Retinal pigment epithelial cell (primary cell): ENCODE measurements at regions not wholly inside any gene's neighbourhood (a gene's known extent, or its start where the extent isn't known, plus 50 kb on each side); places are given as distances from the start of the nearest gene placed in this dataset.

Experiments used
- DNase-seq: peaks from one replicate; pipeline ENCODE4 v3.0.0-alpha.2; 2010; ENCODE audit warnings: low read depth
- H3K4me3 ChIP-seq: 2 replicates; pipeline ENCODE4 v1.5.1; 2011; ENCODE audit warnings: mild to moderate bottlenecking, low read length, control low read depth, moderate library complexity
- TF ChIP-seq, protein P1 (sequence below): conservative IDR thresholded peaks from 2 replicates; pipeline ENCODE4 v1.5.1; 2011; ENCODE audit warnings: low read depth, low read length, control low read depth, inconsistent platforms

DNA sequence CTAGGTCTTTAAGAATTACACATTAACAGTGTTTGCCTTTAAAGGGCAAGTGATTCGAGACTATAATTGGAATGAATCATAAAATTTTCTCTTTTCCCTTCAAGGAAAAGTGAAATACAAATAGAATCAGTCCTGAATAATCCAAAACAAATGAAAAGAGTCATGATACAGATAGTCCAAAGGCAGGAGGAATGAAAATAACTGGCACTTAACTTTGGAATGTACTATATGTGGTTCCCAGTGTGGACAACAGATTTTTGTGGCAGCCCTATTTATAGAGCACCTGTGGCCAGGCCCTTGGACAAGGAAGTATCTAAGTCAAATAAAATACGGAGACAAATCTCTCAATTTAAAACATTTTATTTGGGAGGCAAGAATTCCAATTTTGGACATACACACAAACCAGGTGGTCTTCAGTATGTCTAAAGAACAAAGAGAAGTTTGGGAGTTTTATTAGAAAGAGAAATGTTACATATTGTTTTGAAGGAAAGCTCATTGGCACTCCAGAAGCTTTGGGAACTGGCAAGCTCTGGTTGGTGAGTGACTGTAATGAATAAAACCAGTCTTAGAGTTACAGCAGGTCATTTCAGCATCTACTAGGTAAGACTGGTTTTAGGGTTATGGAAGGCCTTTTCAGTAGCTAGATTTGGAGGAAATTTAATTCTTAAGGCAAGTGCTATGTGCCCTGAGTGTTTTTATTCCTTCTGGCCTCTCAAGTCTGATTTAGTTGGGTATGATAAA lies 116.0 kb upstream of the PAM start:
- DNase-seq = no peak
- H3K4me3 ChIP-seq = no peak overlapping the region
- TF ChIP-seq, protein P1, sequence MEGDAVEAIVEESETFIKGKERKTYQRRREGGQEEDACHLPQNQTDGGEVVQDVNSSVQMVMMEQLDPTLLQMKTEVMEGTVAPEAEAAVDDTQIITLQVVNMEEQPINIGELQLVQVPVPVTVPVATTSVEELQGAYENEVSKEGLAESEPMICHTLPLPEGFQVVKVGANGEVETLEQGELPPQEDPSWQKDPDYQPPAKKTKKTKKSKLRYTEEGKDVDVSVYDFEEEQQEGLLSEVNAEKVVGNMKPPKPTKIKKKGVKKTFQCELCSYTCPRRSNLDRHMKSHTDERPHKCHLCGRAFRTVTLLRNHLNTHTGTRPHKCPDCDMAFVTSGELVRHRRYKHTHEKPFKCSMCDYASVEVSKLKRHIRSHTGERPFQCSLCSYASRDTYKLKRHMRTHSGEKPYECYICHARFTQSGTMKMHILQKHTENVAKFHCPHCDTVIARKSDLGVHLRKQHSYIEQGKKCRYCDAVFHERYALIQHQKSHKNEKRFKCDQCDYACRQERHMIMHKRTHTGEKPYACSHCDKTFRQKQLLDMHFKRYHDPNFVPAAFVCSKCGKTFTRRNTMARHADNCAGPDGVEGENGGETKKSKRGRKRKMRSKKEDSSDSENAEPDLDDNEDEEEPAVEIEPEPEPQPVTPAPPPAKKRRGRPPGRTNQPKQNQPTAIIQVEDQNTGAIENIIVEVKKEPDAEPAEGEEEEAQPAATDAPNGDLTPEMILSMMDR = no peak

DNA sequence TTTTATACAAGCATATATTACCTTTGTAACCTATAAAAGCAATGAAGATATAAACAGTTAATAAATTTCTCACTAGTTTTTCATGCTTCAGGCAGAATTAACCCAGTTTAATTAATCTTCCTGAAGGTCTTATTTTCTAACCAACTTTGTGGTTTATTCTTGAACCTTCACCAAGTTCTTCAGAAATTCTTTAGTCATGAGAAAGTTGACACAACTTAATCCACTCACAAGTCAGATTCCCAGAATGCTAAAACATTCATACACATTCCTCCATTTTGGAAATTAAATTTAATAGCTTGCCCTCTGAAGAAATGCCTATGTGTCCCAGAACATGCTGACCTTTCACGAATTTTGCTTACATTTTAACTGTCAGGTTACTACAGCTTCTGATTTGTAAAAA lies 105.4 kb upstream of the PAM start:
- DNase-seq = peak; percentile 78
- H3K4me3 ChIP-seq = no peak overlapping the region
- TF ChIP-seq, protein P1 = no peak

DNA sequence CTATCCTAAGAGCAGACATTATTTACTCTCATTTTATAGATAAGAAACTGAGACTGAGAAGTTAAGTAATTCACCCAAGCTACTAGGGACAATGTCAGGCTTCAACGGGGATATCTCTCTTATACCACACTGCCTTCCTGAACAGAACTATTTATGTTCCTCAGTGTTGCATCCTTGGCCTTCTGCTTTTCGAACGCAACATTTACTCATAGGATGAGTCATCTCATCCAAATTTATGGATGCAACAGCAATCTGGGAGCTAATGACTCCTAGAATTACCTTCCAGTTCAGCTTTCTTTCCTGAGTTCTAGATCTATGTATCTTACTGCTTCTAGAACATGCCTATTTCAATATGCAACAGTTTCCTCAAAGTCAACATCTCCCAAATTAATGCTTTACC lies 103.6 kb upstream of the PAM start:
- TF ChIP-seq, protein P1 = no peak
- no peak for DNase-seq
- H3K4me3 ChIP-seq = no peak overlapping the region

DNA sequence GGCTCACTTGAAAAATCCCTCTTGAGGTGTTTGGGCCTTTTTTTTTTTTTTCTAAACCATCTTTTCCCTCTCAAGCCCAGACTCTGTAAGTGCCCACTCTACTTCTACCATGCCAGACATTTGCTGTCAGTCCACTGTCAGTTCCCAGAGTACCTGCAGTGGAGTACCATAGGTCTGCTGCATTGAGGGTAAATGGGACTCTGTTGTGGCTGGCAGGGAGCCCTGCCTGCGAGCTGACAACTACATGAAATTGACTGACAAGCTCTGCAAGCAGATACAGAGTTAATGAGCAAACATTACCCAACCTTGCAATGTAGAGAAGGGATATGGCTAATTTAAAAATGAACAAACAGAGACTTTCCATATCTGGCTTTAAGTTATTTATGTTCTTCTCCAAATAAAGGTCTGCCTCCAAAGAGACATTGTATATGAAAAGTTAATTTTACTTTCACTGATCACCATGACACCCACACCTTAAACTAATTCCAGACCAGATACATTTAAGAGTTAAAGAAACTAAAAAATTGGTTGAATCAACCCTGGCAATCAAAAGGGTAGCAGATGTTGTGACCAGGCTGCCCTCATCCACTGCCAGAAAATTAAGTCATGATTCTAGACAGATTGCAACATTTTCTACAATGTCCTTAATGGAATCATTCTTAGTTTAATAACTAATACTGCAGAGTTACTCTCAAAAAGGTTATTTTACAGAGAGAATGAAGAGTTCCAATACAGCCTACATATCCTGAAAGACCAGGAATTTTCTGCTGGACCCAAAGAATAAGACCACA lies 100.4 kb upstream of the PAM start:
- TF ChIP-seq, protein P1 = no peak
- DNase-seq = no peak
- H3K4me3 ChIP-seq = no peak overlapping the region

DNA sequence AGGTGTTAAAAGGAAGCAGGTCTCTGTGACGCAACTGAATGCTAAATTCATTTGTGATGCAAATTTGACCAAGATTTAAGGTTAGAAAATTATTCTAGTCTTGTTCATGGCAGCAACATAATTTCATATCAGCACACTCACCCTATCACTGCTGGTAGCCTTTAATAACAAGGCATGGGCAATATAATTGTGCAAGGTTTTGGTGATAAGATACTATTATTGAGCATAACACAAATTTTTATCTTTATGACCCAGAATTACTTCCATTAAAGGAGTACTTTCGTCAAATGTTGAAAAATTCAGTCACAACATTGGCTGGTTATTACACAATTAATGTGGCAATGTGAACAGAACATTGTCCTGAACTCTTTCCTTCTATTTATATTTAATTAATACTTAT lies 96.0 kb upstream of the PAM start:
- DNase-seq = no peak
- no peak overlapping the region for H3K4me3 ChIP-seq
- TF ChIP-seq, protein P1 = no peak

DNA sequence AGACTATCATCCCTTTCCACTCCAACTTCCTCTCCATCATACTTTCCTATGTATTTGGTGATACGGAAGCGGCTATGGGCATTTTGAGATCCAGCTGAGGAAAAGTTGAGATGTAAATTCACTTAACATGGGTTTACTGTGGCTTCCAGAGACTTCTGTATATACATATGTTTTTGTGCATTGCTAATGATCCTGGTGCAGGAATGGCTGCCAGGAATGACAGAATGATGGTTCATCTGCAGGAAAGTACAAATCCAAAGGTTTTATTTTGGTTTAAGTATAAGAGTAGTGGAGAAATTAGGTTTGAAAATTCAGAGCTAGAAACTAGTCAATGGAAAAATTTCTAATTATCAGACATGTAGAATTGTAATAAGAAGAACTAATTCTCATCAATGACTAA lies 95.0 kb upstream of the PAM start:
- TF ChIP-seq, protein P1 = no peak
- DNase-seq = no peak
- H3K4me3 ChIP-seq = no peak overlapping the region
